Fibroblast of villous mesenchyme (primary cell): ENCODE measurements at regions not wholly inside any gene's neighbourhood (a gene's known extent, or its start where the extent isn't known, plus 50 kb on each side); places are given as distances from the start of the nearest gene placed in this dataset.

Experiments
- DNase-seq: peaks from one replicate; pipeline ENCODE4 v3.0.0-alpha.2; 2010; ENCODE audit warnings: low read depth
- H3K4me3 ChIP-seq: 2 replicates; pipeline ENCODE4 v1.5.1; 2011; ENCODE audit warnings: low read depth, mild to moderate bottlenecking, low read length
- TF ChIP-seq, protein P1 (sequence below): IDR thresholded peaks from 2 replicates; pipeline ENCODE4 v1.5.1; 2012; ENCODE audit warnings: low read depth, mild to moderate bottlenecking, low read length; ENCODE audit not compliant: insufficient read depth

DNA sequence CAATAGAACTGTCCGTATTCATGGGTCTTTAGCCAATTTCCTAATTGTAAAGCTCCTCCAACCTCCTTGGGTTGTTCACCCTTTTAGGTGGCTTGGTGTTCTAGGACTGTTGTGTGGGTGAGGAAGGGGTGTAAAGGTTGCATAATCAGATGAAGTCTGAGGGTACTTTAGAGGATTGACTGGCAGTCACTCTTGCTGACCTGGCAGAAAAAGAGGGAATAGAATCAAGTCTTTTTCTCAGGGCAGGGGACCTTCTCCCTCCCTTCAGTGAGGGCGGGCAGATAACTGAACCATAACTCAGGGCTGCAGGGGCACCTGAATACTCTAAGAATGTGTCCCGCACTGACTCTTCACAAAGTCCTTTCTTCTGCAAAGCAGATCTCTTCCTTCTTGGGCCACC lies 436.2 kb downstream of the CCDC91 start:
- no peak overlapping the region for H3K4me3 ChIP-seq
- TF ChIP-seq, protein P1, sequence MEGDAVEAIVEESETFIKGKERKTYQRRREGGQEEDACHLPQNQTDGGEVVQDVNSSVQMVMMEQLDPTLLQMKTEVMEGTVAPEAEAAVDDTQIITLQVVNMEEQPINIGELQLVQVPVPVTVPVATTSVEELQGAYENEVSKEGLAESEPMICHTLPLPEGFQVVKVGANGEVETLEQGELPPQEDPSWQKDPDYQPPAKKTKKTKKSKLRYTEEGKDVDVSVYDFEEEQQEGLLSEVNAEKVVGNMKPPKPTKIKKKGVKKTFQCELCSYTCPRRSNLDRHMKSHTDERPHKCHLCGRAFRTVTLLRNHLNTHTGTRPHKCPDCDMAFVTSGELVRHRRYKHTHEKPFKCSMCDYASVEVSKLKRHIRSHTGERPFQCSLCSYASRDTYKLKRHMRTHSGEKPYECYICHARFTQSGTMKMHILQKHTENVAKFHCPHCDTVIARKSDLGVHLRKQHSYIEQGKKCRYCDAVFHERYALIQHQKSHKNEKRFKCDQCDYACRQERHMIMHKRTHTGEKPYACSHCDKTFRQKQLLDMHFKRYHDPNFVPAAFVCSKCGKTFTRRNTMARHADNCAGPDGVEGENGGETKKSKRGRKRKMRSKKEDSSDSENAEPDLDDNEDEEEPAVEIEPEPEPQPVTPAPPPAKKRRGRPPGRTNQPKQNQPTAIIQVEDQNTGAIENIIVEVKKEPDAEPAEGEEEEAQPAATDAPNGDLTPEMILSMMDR, result no peak
- DNase-seq, result no peak

DNA sequence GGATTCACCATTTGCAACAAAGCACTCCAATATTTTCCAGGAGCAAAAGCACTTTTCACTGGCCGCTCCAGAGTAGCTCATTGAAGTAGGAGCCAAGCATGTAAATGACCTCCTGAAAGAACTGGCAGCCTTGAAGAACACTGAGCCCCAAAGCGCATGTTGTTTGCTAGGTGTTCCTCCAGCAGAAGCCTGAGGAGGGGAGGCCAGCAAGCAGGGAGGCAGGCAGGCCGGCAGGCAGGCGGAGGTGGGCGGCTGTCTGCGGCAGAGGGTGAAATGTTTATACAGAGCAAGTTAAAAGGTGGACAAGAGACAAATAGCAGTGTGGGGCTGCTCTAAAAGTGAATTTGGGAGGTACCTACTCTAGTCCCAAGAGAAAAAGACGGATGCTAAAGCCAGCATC lies 439.4 kb downstream of the CCDC91 start:
- TF ChIP-seq, protein P1, result no peak
- DNase-seq, result no peak
- no peak overlapping the region for H3K4me3 ChIP-seq

GRCh38 chr12:28631831-28632230 lies 441.6 kb downstream of the CCDC91 start:
- no peak for DNase-seq
- H3K4me3 ChIP-seq, result no peak overlapping the region
- TF ChIP-seq, protein P1, result no peak

GRCh38 chr12:28640519-28640918 lies 450.3 kb downstream of the CCDC91 start:
- H3K4me3 ChIP-seq, result no peak overlapping the region
- DNase-seq, result no peak
- TF ChIP-seq, protein P1, result no peak

GRCh38 chr12:28645436-28645835 lies 455.2 kb downstream of the CCDC91 start:
- TF ChIP-seq, protein P1, result no peak
- DNase-seq, result no peak
- no peak overlapping the region for H3K4me3 ChIP-seq

DNA sequence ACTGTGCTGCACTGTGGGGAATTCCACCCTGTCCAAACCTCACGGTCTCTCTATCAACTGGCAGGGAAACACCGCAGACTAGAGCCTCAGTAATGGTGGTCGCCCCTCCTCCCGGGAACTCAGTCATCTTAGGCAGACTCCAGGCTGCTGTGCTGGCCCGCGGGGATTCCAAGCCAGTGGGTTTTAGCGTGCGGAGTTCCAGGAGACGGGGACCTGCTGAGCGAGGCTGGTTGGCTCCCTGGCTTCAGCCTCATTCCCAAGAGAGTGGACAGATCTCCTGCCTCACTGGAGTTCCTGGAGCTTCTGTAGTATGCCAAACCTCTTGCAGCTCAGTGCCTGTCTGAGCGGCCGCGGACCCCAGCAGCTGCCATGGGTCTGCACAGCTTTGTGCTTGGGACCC lies 455.6 kb downstream of the CCDC91 start:
- H3K4me3 ChIP-seq, result no peak overlapping the region
- no peak for DNase-seq
- TF ChIP-seq, protein P1, result no peak

- TF ChIP-seq, protein P1, result no peak
- no peak for DNase-seq
- no peak overlapping the region for H3K4me3 ChIP-seq
Measured at GRCh38 chr12:28650906-28651305, 460.6 kb downstream of the CCDC91 start.
